ENCODE measurements at regions not wholly inside any gene's neighbourhood (a gene's known extent, or its start where the extent isn't known, plus 50 kb on each side); places are given as distances from the start of the nearest gene placed in this dataset.

DNA sequence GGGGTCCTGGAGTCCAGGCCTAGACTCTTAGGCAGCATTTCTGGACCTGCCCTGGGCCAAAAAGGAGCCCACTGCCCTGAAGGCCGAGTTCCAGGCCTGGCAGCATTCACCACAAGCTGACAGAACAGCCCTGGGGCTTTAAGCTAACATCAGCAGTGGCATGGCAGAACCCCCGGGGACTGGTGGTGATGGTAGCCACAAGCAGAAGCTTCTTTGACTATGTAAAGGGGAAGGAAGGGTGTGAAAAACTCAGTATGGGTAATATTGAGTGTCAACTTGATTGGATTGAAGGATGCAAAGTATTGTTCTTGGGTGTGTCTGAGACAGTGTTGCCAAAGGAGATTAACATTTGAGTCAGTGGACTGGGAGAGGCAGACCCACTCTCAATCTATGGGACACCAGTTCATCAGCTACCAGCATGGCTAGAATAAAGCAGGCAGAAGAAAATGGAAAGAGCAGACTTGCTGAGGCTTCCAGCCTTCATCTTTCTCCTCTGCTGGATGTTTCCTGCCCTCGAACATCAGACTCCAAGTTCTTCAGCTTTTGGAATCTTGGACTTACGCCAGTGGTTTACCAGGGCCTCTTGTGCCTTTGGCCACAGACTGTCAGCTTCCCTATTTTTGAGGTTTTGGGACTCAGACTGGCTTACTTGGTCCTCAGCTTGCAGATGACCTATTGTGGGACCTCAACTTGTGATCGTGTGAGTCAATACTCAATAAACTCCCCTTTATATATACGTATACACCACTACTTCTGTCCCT is 661.0 kb upstream of the C9orf72 start:
- TF ChIP-seq, protein P1, sequence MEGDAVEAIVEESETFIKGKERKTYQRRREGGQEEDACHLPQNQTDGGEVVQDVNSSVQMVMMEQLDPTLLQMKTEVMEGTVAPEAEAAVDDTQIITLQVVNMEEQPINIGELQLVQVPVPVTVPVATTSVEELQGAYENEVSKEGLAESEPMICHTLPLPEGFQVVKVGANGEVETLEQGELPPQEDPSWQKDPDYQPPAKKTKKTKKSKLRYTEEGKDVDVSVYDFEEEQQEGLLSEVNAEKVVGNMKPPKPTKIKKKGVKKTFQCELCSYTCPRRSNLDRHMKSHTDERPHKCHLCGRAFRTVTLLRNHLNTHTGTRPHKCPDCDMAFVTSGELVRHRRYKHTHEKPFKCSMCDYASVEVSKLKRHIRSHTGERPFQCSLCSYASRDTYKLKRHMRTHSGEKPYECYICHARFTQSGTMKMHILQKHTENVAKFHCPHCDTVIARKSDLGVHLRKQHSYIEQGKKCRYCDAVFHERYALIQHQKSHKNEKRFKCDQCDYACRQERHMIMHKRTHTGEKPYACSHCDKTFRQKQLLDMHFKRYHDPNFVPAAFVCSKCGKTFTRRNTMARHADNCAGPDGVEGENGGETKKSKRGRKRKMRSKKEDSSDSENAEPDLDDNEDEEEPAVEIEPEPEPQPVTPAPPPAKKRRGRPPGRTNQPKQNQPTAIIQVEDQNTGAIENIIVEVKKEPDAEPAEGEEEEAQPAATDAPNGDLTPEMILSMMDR (IDR thresholded peaks at IDR 0.05) = no peak
- TF ChIP-seq POLR2AphosphoS5 (IDR thresholded peaks at IDR 0.05) = no peak
- no peak for TF ChIP-seq POLR2A (IDR thresholded peaks at IDR 0.05)
- no peak for TF ChIP-seq EP300 (IDR thresholded peaks at IDR 0.05)
- DNase-seq = no peak
- H3K9me3 ChIP-seq = no peaks in the 10 kb centered on the region
- H3K4me3 ChIP-seq = no peak overlapping the region
- WGBS, 2 donors = 70 to 75% methylated on average over 6 of the region's 6 CpGs
- H3K36me3 ChIP-seq = no peaks in the 10 kb centered on the region
- H3K27ac ChIP-seq = no peak overlapping the region
- intact Hi-C loops (cut with DNase I) = no loop called here
- no peaks in the 10 kb centered on the region for H3K4me1 ChIP-seq
- no peaks in the 10 kb centered on the region for H3K27me3 ChIP-seq

- no peaks in the 10 kb centered on the region for H3K27me3 ChIP-seq
- H3K27ac ChIP-seq = no peak overlapping the region
- H3K9me3 ChIP-seq = peaks cover 0 to under 1% (median 0%) of the 10 kb centered on the region in 4 donors
- no peak overlapping the region for H3K4me3 ChIP-seq
- no peak for DNase-seq
- H3K36me3 ChIP-seq = no peaks in the 10 kb centered on the region
- no peaks in the 10 kb centered on the region for H3K4me1 ChIP-seq
- WGBS, 2 donors = 20 to 51% methylated on average over 1 of the region's 1 CpG
- TF ChIP-seq, protein P1 (IDR thresholded peaks at IDR 0.05) = no peak
- TF ChIP-seq POLR2A (IDR thresholded peaks at IDR 0.05) (no peak), EP300 (IDR thresholded peaks at IDR 0.05) (no peak), POLR2AphosphoS5 (IDR thresholded peaks at IDR 0.05) (no peak)
- intact Hi-C loops (cut with DNase I) = no loop called here
Measured at GRCh38 chr9:28234894-28235277, 661.6 kb upstream of the C9orf72 start.

GRCh38 chr9:28249424-28249823 is 676.1 kb upstream of the C9orf72 start:
- H3K36me3 ChIP-seq = no peaks in the 10 kb centered on the region
- TF ChIP-seq EP300 (IDR thresholded peaks at IDR 0.05) (no peak), POLR2A (IDR thresholded peaks at IDR 0.05) (no peak), POLR2AphosphoS5 (IDR thresholded peaks at IDR 0.05) (no peak)
- TF ChIP-seq, protein P1 (IDR thresholded peaks at IDR 0.05) = no peak
- H3K4me3 ChIP-seq = no peak overlapping the region
- H3K27ac ChIP-seq = no peak overlapping the region
- 58 to 75% methylated on average over 2 of the region's 2 CpGs for WGBS, 2 donors
- no peaks in the 10 kb centered on the region for H3K4me1 ChIP-seq
- H3K27me3 ChIP-seq = no peaks in the 10 kb centered on the region
- intact Hi-C loops (cut with DNase I) = no loop called here
- H3K9me3 ChIP-seq = no peaks in the 10 kb centered on the region
- DNase-seq = no peak

GRCh38 chr9:28255174-28255573 is 681.9 kb upstream of the C9orf72 start:
- TF ChIP-seq POLR2A (IDR thresholded peaks at IDR 0.05) (no peak), POLR2AphosphoS5 (IDR thresholded peaks at IDR 0.05) (no peak), EP300 (IDR thresholded peaks at IDR 0.05) (no peak)
- TF ChIP-seq, protein P1 (IDR thresholded peaks at IDR 0.05) = no peak

DNA sequence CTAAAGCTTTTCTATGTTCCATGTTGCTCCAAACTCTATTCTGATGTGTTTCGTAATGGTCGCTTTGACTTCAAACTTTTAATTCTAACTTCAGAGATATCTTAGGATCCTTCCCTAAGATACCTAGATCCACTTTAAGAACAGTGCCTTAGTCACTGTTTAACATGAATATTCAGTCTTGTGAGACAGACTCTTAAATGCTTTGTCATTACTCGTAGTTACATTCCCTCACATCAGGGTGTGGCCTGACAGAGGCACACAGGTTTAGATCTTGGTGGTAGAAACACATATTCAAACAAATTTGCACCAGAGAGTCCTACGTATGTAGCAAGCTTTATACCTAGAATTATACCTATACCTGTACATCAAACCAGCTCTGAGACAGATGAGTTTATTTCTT is 687.0 kb upstream of the C9orf72 start:
- H3K4me1 ChIP-seq = no peaks in the 10 kb centered on the region
- H3K36me3 ChIP-seq = no peaks in the 10 kb centered on the region
- H3K27ac ChIP-seq = no peak overlapping the region
- no peak for DNase-seq
- no peak overlapping the region for H3K4me3 ChIP-seq
- H3K27me3 ChIP-seq = no peaks in the 10 kb centered on the region
- TF ChIP-seq EP300 (IDR thresholded peaks at IDR 0.05) (no peak), POLR2AphosphoS5 (IDR thresholded peaks at IDR 0.05) (no peak), POLR2A (IDR thresholded peaks at IDR 0.05) (no peak)
- TF ChIP-seq, protein P1 (IDR thresholded peaks at IDR 0.05) = no peak
- WGBS, 2 donors = 79 to 89% methylated on average over 4 of the region's 4 CpGs
- H3K9me3 ChIP-seq = no peaks in the 10 kb centered on the region
- intact Hi-C loops (cut with DNase I) = no loop called here

More at GRCh38 chr9:28255174-28255573, 681.9 kb upstream of the C9orf72 start:
- Histone ChIP-seq H3K36me3 (no peaks in the 10 kb centered on the region), H3K9me3 (no peaks in the 10 kb centered on the region), H3K4me3 (no peak overlapping the region), H3K27ac (no peak overlapping the region), H3K27me3 (no peaks in the 10 kb centered on the region), H3K4me1 (no peaks in the 10 kb centered on the region)
- no peak for DNase-seq
- intact Hi-C loops (cut with DNase I) = no loop called here
- 74 to 85% methylated on average over 3 of the region's 3 CpGs for WGBS, 2 donors

Data from sigmoid colon (tissue), 6 donors.